Caco-2 (cell line): ENCODE measurements at regions not wholly inside any gene's neighbourhood (a gene's known extent, or its start where the extent isn't known, plus 50 kb on each side); places are given as distances from the start of the nearest gene placed in this dataset.

Experiments
- BruUV-seq: library from RNA; stranded (reverse); fragments of 400-500 nt; replicated peaks from 2 replicates; lab custom pipeline; 2021; lab: Mats Ljungman, UMichigan
- CTCF ChIA-PET: fragments of 300-600 bp; sonication (Branson Sonifier 250); formaldehyde crosslinking; loops from one replicate; lab custom pipeline; 2022; ENCODE audit warnings: antibody characterized with exemption; lab: Charles Lee
- POLR2A ChIA-PET: fragments of 300-600 bp; sonication (Branson Sonifier 250); formaldehyde crosslinking; loops from one replicate; lab custom pipeline; 2022; ENCODE audit warnings: antibody characterized with exemption; lab: Charles Lee
- DNase-seq, 2 experiments: peaks; one replicate each; pipeline versions ENCODE4 v3.0.0 to v3.0.0-alpha.2; 2020 to 2022
- H3K27me3 ChIP-seq: replicated peaks from 2 replicates; pipeline ENCODE4 v1.6.0; 2011; ENCODE audit warnings: low read length; ENCODE audit not compliant: control insufficient read depth, insufficient read depth
- H3K36me3 ChIP-seq: 2 replicates; pipeline ENCODE4 v1.5.1; 2011; ENCODE audit warnings: low read length; ENCODE audit not compliant: control insufficient read depth, insufficient read depth
- H3K4me1 ChIP-seq: fragments of 250-450 bp; sonication (Bioruptor Pico); 2 replicates; pipeline ENCODE4 v1.5.1; 2020; ENCODE audit warnings: mild to moderate bottlenecking
- H3K4me3 ChIP-seq: 2 replicates; pipeline ENCODE4 v1.5.1; 2011; ENCODE audit warnings: low read depth, mild to moderate bottlenecking, control low read depth, low read length
- H3K9me3 ChIP-seq: fragments of 250-450 bp; sonication (Bioruptor Pico); 2 replicates; pipeline ENCODE4 v1.5.1; 2020; ENCODE audit warnings: mild to moderate bottlenecking, moderate library complexity
- H3K27ac Mint-ChIP-seq: one replicate; pipeline ENCODE4 v1.8.0; 2022; ENCODE audit warnings: mixed read lengths; ENCODE audit not compliant: unreplicated experiment
- H3K27me3 Mint-ChIP-seq: one replicate; pipeline ENCODE4 v1.8.0; 2022; ENCODE audit warnings: mixed read lengths; ENCODE audit not compliant: insufficient read depth, unreplicated experiment
- H3K36me3 Mint-ChIP-seq: one replicate; pipeline ENCODE4 v1.8.0; 2022; ENCODE audit warnings: mild to moderate bottlenecking, mixed read lengths; ENCODE audit not compliant: insufficient read depth, unreplicated experiment
- H3K4me1 Mint-ChIP-seq: one replicate; pipeline ENCODE4 v1.8.0; 2022; ENCODE audit warnings: low read depth, mixed read lengths; ENCODE audit not compliant: unreplicated experiment
- H3K4me3 Mint-ChIP-seq: one replicate; pipeline ENCODE4 v1.8.0; 2022; ENCODE audit warnings: mild to moderate bottlenecking, moderate library complexity, mixed read lengths; ENCODE audit not compliant: unreplicated experiment
- H3K9me3 Mint-ChIP-seq: one replicate; pipeline ENCODE4 v1.8.0; 2022; ENCODE audit warnings: mixed read lengths; ENCODE audit not compliant: unreplicated experiment
- intact Hi-C: fragments of 100-400 bp; cut with micrococcal nuclease; formaldehyde crosslinking; loops from one replicate; pipeline ENCODE4 v1.10.0; 2022; ENCODE audit not compliant: unreplicated experiment
- TF ChIP-seq, protein P1 (sequence below), 2 experiments: fragments of 200-600 bp in 1 of 2; IDR thresholded peaks; 1 replicate in 1 of 2; 2 replicates in 1 of 2; pipeline versions ENCODE4 v1.5.1 to v1.8.0; 2011 to 2022; ENCODE audit warnings: antibody characterized with exemption in 1 of 2, control low read depth in 1 of 2, inconsistent platforms in 1 of 2, low read depth in 1 of 2, low read length in 1 of 2, mild to moderate bottlenecking in 1 of 2, moderate library complexity in 1 of 2; ENCODE audit not compliant: insufficient read depth in 1 of 2, severe bottlenecking in 1 of 2, unreplicated experiment in 1 of 2

DNA sequence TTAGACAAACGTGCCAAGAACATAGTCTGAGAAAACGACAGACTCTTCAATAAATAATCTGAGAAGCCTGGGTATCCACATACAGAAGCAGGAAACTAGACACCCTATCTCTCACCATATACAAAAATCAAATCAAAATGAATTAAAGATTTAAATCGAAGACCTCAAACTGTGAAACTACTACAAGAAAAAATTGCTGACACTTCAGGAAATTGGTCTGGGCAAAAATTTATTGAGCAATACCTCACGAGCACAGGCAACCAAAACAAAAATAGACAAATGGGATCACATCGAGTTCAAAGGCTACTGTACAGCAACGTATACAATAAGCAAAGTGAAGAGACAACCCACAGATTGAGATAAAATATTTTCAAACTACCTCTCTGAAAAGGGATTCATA, 292.8 kb upstream of the RGS18 start:
- no peaks in the 10 kb centered on the region for H3K36me3 ChIP-seq
- no peaks in the 10 kb centered on the region for H3K4me1 ChIP-seq
- Mint-ChIP-seq H3K4me3 (no peak overlapping the region), H3K27me3 (no peaks in the 10 kb centered on the region), H3K9me3 (no peaks in the 10 kb centered on the region), H3K27ac (no peak overlapping the region), H3K36me3 (no peaks in the 10 kb centered on the region), H3K4me1 (no peaks in the 10 kb centered on the region)
- POLR2A ChIA-PET, result no interaction called here
- intact Hi-C loops, result no loop called here
- H3K27me3 ChIP-seq, result no peaks in the 10 kb centered on the region
- no peaks in the 10 kb centered on the region for H3K9me3 ChIP-seq
- BruUV-seq, result no TSS peak
- CTCF ChIA-PET, result no interaction called here
- DNase-seq, result no peak
- H3K4me3 ChIP-seq, result no peak overlapping the region
- TF ChIP-seq, protein P1, sequence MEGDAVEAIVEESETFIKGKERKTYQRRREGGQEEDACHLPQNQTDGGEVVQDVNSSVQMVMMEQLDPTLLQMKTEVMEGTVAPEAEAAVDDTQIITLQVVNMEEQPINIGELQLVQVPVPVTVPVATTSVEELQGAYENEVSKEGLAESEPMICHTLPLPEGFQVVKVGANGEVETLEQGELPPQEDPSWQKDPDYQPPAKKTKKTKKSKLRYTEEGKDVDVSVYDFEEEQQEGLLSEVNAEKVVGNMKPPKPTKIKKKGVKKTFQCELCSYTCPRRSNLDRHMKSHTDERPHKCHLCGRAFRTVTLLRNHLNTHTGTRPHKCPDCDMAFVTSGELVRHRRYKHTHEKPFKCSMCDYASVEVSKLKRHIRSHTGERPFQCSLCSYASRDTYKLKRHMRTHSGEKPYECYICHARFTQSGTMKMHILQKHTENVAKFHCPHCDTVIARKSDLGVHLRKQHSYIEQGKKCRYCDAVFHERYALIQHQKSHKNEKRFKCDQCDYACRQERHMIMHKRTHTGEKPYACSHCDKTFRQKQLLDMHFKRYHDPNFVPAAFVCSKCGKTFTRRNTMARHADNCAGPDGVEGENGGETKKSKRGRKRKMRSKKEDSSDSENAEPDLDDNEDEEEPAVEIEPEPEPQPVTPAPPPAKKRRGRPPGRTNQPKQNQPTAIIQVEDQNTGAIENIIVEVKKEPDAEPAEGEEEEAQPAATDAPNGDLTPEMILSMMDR (IDR thresholded peaks at IDR 0.05; ENCODE audit: insufficient read depth in 1 of 2, low read depth in 1 of 2, low read length in 1 of 2, severe bottlenecking in 1 of 2, unreplicated experiment in 1 of 2), result no peak

GRCh38 chr1:191866155-191866554, 292.1 kb upstream of the RGS18 start:
- ChIA-PET CTCF (no interaction called here), POLR2A (no interaction called here)
- Mint-ChIP-seq H3K9me3 (no peaks in the 10 kb centered on the region), H3K4me1 (no peaks in the 10 kb centered on the region), H3K27me3 (no peaks in the 10 kb centered on the region), H3K4me3 (no peak overlapping the region), H3K27ac (no peak overlapping the region), H3K36me3 (no peaks in the 10 kb centered on the region)
- intact Hi-C loops, result no loop called here
- Histone ChIP-seq H3K27me3 (no peaks in the 10 kb centered on the region), H3K4me3 (no peak overlapping the region), H3K36me3 (no peaks in the 10 kb centered on the region), H3K4me1 (no peaks in the 10 kb centered on the region), H3K9me3 (no peaks in the 10 kb centered on the region)
- TF ChIP-seq, protein P1 (IDR thresholded peaks at IDR 0.05; ENCODE audit: insufficient read depth in 1 of 2, low read depth in 1 of 2, low read length in 1 of 2, severe bottlenecking in 1 of 2, unreplicated experiment in 1 of 2), result no peak
- BruUV-seq, result no TSS peak
- DNase-seq, result no peak

GRCh38 chr1:191869790-191870312, 288.4 kb upstream of the RGS18 start:
- ChIA-PET POLR2A (no interaction called here), CTCF (no interaction called here)

More at GRCh38 chr1:191869790-191870312, 288.4 kb upstream of the RGS18 start:
- Mint-ChIP-seq H3K9me3 (no peaks in the 10 kb centered on the region), H3K4me1 (no peaks in the 10 kb centered on the region), H3K27me3 (no peaks in the 10 kb centered on the region), H3K4me3 (no peak overlapping the region), H3K36me3 (no peaks in the 10 kb centered on the region), H3K27ac (no peak overlapping the region)
- H3K4me1 ChIP-seq, result no peaks in the 10 kb centered on the region
- H3K9me3 ChIP-seq, result no peaks in the 10 kb centered on the region
- no peak overlapping the region for H3K4me3 ChIP-seq
- TF ChIP-seq, protein P1 (IDR thresholded peaks at IDR 0.05; ENCODE audit: insufficient read depth in 1 of 2, low read depth in 1 of 2, low read length in 1 of 2, severe bottlenecking in 1 of 2, unreplicated experiment in 1 of 2), result no peak
- intact Hi-C loops, result no loop called here
- no peaks in the 10 kb centered on the region for H3K27me3 ChIP-seq
- no peak for DNase-seq
- H3K36me3 ChIP-seq, result no peaks in the 10 kb centered on the region
- BruUV-seq, result no TSS peak
